ENCODE measurements at regions not wholly inside any gene's neighbourhood (a gene's known extent, or its start where the extent isn't known, plus 50 kb on each side); places are given as distances from the start of the nearest gene placed in this dataset.

- TF ChIP-seq POLR2AphosphoS5 (IDR thresholded peaks at IDR 0.05) (no peak), CTCF (IDR thresholded peaks at IDR 0.05; ENCODE audit: poor library complexity, severe bottlenecking) (no peak), SMC3 (conservative IDR thresholded peaks at IDR 0.05; ENCODE audit: poor library complexity) (no peak), EZH2 (IDR thresholded peaks at IDR 0.05; ENCODE audit: borderline replicate concordance, insufficient read depth, low read length, poor library complexity, severe bottlenecking) (no peak)
Observed at GRCh38 chr9:82679472-82679871, 383.5 kb downstream of the RASEF start.
